ENCODE measurements at regions not wholly inside any gene's neighbourhood (a gene's known extent, or its start where the extent isn't known, plus 50 kb on each side); places are given as distances from the start of the nearest gene placed in this dataset.

DNA sequence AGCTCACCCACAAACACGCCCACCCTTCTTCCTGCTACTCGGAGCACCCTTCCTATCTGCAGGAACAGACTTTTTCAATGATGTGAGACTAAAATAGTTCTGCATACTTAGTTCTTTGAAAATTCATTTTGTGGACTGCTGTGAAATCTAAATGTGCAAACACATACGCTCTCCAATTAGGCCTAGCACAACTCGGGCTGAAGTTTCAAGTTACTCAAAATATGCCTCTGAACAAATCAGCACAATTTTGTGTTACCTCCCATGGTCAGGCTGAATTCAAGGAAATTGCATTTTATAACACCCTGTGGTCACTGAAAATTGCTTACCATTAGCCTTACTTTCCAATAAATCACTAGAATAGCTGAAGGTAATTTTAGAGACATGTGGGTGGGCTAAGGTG lies 323.8 kb upstream of the ADCY2 start:
- no peaks in the 10 kb centered on the region for H3K4me1 Mint-ChIP-seq (ENCODE audit: low read depth)
- H3K27me3 Mint-ChIP-seq (ENCODE audit: low read depth) = no peaks in the 10 kb centered on the region
- DNase-seq (no peak), ATAC-seq (no peak)
- H3K9me3 Mint-ChIP-seq = no peaks in the 10 kb centered on the region
- H3K4me3 Mint-ChIP-seq = no peak overlapping the region
- H3K36me3 Mint-ChIP-seq (ENCODE audit: insufficient read depth) = no peaks in the 10 kb centered on the region

DNA sequence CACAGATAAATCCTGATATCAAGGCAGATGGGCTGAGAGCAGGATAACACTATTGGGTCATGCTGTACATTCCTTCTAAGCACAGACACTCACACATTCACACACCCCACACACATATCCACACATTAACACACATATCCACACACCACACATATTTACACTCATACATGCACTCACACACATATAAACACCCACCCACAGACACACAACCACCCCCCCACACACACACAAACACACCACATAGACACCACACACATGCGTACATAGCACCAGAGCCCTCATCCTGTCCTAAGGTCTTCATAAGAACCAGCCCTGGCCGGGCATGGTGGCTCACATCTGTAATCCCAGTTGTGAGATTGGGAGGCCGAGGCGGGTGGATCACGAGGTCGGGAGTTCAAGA lies 322.3 kb upstream of the ADCY2 start:
- DNase-seq (no peak), ATAC-seq (no peak)
- no peaks in the 10 kb centered on the region for H3K9me3 Mint-ChIP-seq
- H3K36me3 Mint-ChIP-seq (ENCODE audit: insufficient read depth) = no peaks in the 10 kb centered on the region
- no peaks in the 10 kb centered on the region for H3K4me1 Mint-ChIP-seq (ENCODE audit: low read depth)
- H3K4me3 Mint-ChIP-seq = no peak overlapping the region
- H3K27me3 Mint-ChIP-seq (ENCODE audit: low read depth) = no peaks in the 10 kb centered on the region

GRCh38 chr5:7074176-7074575 lies 321.8 kb upstream of the ADCY2 start:
- ATAC-seq (no peak), DNase-seq (no peak)
- no peaks in the 10 kb centered on the region for H3K4me1 Mint-ChIP-seq (ENCODE audit: low read depth)
- H3K9me3 Mint-ChIP-seq = no peaks in the 10 kb centered on the region
- no peak overlapping the region for H3K4me3 Mint-ChIP-seq
- no peaks in the 10 kb centered on the region for H3K27me3 Mint-ChIP-seq (ENCODE audit: low read depth)
- no peaks in the 10 kb centered on the region for H3K36me3 Mint-ChIP-seq (ENCODE audit: insufficient read depth)

DNA sequence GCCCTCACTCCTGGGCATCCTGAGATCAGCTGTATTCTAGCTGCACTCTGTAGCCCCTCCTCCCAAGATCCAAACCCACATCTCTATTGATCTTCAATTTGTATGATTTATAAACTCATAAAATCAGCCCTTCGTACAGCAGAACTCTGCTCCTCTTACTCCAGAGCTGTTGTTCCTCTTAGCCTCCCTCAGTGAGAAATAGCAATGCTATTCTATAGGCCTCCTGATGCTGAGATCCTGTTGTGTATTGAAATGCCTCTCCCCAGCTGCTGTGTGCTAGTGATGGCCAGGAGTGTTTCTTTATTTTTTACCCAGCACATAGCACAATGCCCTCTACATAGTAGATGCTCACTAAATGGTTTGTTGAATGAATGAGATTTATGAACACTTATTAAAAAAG lies 320.5 kb upstream of the ADCY2 start:
- H3K4me1 Mint-ChIP-seq (ENCODE audit: low read depth) = no peaks in the 10 kb centered on the region
- no peaks in the 10 kb centered on the region for H3K9me3 Mint-ChIP-seq
- no peaks in the 10 kb centered on the region for H3K36me3 Mint-ChIP-seq (ENCODE audit: insufficient read depth)
- H3K4me3 Mint-ChIP-seq = no peak overlapping the region
- no peak for ATAC-seq
- DNase-seq = no peak
- H3K27me3 Mint-ChIP-seq (ENCODE audit: low read depth) = no peaks in the 10 kb centered on the region

DNA sequence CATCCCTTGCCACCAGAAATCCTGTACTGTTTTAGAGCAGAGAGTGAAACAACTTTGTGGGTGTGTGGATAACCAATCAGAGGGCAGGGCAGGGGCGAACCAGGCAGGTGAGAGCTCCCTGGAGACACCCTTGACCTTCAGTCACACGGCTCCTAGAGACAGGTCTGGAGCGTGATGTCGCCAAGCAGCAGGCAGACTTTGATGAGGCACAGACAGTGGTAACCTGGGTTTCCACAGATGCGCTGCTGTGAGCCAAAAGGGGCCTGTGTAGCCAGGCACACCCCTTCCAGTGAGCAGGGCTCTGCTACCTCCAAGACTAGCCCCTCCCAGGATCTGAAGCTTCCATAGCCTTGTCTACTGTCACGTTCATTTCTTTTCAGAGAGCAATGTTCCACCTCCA lies 317.8 kb upstream of the ADCY2 start:
- H3K4me3 Mint-ChIP-seq = no peak overlapping the region
- DNase-seq = no peak
- H3K27me3 Mint-ChIP-seq (ENCODE audit: low read depth) = no peaks in the 10 kb centered on the region
- no peaks in the 10 kb centered on the region for H3K9me3 Mint-ChIP-seq
- H3K4me1 Mint-ChIP-seq (ENCODE audit: low read depth) = no peaks in the 10 kb centered on the region
- ATAC-seq = no peak
- H3K36me3 Mint-ChIP-seq (ENCODE audit: insufficient read depth) = no peaks in the 10 kb centered on the region

- ATAC-seq (no peak), DNase-seq (no peak)
- H3K27me3 Mint-ChIP-seq (ENCODE audit: low read depth) = no peaks in the 10 kb centered on the region
- no peaks in the 10 kb centered on the region for H3K4me1 Mint-ChIP-seq (ENCODE audit: low read depth)
- no peaks in the 10 kb centered on the region for H3K9me3 Mint-ChIP-seq
- no peaks in the 10 kb centered on the region for H3K36me3 Mint-ChIP-seq (ENCODE audit: insufficient read depth)
- no peak overlapping the region for H3K4me3 Mint-ChIP-seq
These were observed 317.0 kb upstream of the ADCY2 start for GRCh38 chr5:7078901-7079300.

GRCh38 chr5:7080501-7080900 lies 315.4 kb upstream of the ADCY2 start:
- ATAC-seq (no peak), DNase-seq (no peak)
- Mint-ChIP-seq H3K27me3 (ENCODE audit: low read depth) (no peaks in the 10 kb centered on the region), H3K4me3 (no peak overlapping the region), H3K36me3 (ENCODE audit: insufficient read depth) (no peaks in the 10 kb centered on the region), H3K9me3 (no peaks in the 10 kb centered on the region), H3K4me1 (ENCODE audit: low read depth) (no peaks in the 10 kb centered on the region)

- H3K27me3 Mint-ChIP-seq (ENCODE audit: low read depth) = no peaks in the 10 kb centered on the region
- H3K36me3 Mint-ChIP-seq (ENCODE audit: insufficient read depth) = no peaks in the 10 kb centered on the region
- no peaks in the 10 kb centered on the region for H3K4me1 Mint-ChIP-seq (ENCODE audit: low read depth)
- no peak overlapping the region for H3K4me3 Mint-ChIP-seq
- no peak for ATAC-seq
- H3K9me3 Mint-ChIP-seq = no peaks in the 10 kb centered on the region
- no peak for DNase-seq
These were observed 308.1 kb upstream of the ADCY2 start for GRCh38 chr5:7087719-7088297.

GRCh38 chr5:7088849-7089248 lies 307.1 kb upstream of the ADCY2 start:
- Mint-ChIP-seq H3K9me3 (no peaks in the 10 kb centered on the region), H3K36me3 (ENCODE audit: insufficient read depth) (no peaks in the 10 kb centered on the region), H3K27me3 (ENCODE audit: low read depth) (no peaks in the 10 kb centered on the region), H3K4me3 (no peak overlapping the region), H3K4me1 (ENCODE audit: low read depth) (no peaks in the 10 kb centered on the region)
- DNase-seq (no peak), ATAC-seq (no peak)

- ATAC-seq (no peak), DNase-seq (no peak)
- peaks cover 3% of the 10 kb centered on the region for H3K27me3 Mint-ChIP-seq (ENCODE audit: low read depth)
- H3K4me1 Mint-ChIP-seq (ENCODE audit: low read depth) = no peaks in the 10 kb centered on the region
- H3K36me3 Mint-ChIP-seq (ENCODE audit: insufficient read depth) = no peaks in the 10 kb centered on the region
- no peaks in the 10 kb centered on the region for H3K9me3 Mint-ChIP-seq
- no peak overlapping the region for H3K4me3 Mint-ChIP-seq
These were observed 301.3 kb upstream of the ADCY2 start for GRCh38 chr5:7094626-7095025.

GRCh38 chr5:7096294-7096693 lies 299.6 kb upstream of the ADCY2 start:
- DNase-seq (no peak), ATAC-seq (no peak)
- Mint-ChIP-seq H3K4me3 (no peak overlapping the region), H3K27me3 (ENCODE audit: low read depth) (peaks cover 3% of the 10 kb centered on the region), H3K9me3 (no peaks in the 10 kb centered on the region), H3K4me1 (ENCODE audit: low read depth) (no peaks in the 10 kb centered on the region), H3K36me3 (ENCODE audit: insufficient read depth) (no peaks in the 10 kb centered on the region)

DNA sequence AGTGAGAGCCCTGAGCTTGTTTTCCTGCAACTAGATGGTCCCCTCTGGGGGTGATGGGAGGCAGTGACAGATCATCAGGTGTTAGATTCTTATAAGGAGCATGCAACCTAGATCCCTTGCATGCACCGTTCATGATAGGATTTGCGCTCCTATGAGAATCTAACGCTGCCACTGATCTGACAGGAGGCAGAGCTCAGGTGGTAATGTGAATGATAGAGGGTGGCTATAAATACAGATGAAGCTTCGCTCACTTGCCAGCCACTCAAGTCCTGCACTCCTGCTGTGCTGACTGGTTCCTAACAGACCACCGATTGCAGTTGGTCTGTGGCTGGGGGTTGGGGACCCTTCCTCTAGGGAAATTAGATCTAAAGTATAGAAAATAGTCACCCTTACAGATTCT lies 290.6 kb upstream of the ADCY2 start:
- H3K36me3 Mint-ChIP-seq (ENCODE audit: insufficient read depth) = no peaks in the 10 kb centered on the region
- no peak overlapping the region for H3K4me3 Mint-ChIP-seq
- no peaks in the 10 kb centered on the region for H3K4me1 Mint-ChIP-seq (ENCODE audit: low read depth)
- DNase-seq (no peak), ATAC-seq (no peak)
- no peaks in the 10 kb centered on the region for H3K9me3 Mint-ChIP-seq
- H3K27me3 Mint-ChIP-seq (ENCODE audit: low read depth) = no peaks in the 10 kb centered on the region

DNA sequence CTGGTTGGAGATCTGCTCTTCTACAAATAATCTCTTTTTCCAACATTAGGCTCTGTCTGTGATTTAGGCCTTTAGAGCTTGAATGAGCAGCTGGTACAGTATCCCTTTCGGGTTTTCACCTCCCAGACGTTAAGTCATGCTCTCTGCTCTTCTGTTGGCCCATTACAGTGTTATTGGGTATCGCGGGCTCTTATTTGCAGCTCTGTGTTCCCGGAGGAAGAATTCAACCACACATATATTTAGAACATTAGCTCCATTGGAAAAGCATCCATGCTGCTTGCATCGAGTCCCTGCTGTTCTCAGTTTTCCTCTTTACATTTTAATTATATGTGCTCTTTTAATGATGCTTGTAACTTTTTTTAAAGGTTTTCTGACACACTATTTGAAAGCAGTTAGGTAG lies 278.0 kb upstream of the ADCY2 start:
- peaks cover 11% of the 10 kb centered on the region for H3K9me3 Mint-ChIP-seq
- no peaks in the 10 kb centered on the region for H3K4me1 Mint-ChIP-seq (ENCODE audit: low read depth)
- H3K27me3 Mint-ChIP-seq (ENCODE audit: low read depth) = no peaks in the 10 kb centered on the region
- no peak for ATAC-seq
- no peaks in the 10 kb centered on the region for H3K36me3 Mint-ChIP-seq (ENCODE audit: insufficient read depth)
- no peak for DNase-seq
- no peak overlapping the region for H3K4me3 Mint-ChIP-seq

DNA sequence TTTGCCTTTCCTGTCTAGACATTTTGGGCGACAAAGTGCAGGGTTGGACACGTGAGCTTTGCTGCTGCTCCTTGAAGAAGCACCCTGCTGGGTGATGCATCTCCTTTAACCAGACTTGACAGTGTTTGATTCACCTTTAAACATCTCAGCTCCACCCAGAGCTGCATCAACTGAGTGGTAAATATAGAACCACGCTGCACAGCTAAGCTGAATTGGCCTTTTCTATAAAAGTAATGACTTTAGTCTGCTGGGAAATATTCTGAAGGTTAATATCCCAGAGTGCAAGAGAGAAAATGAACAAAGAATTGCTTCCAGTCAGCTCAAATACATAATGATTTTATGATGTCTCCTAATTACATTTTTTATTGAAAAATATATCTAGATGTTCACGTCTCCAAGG lies 264.3 kb upstream of the ADCY2 start:
- Mint-ChIP-seq H3K4me1 (ENCODE audit: low read depth) (no peaks in the 10 kb centered on the region), H3K36me3 (ENCODE audit: insufficient read depth) (no peaks in the 10 kb centered on the region), H3K4me3 (no peak overlapping the region), H3K27me3 (ENCODE audit: low read depth) (peaks cover 2% of the 10 kb centered on the region), H3K9me3 (peaks cover 18% of the 10 kb centered on the region)
- ATAC-seq (no peak), DNase-seq (no peak)

GRCh38 chr5:7146886-7147285 lies 249.1 kb upstream of the ADCY2 start:
- H3K9me3 Mint-ChIP-seq = no peaks in the 10 kb centered on the region
- ATAC-seq (no peak), DNase-seq (no peak)
- no peaks in the 10 kb centered on the region for H3K27me3 Mint-ChIP-seq (ENCODE audit: low read depth)
- H3K4me3 Mint-ChIP-seq = no peak overlapping the region
- no peaks in the 10 kb centered on the region for H3K4me1 Mint-ChIP-seq (ENCODE audit: low read depth)
- no peaks in the 10 kb centered on the region for H3K36me3 Mint-ChIP-seq (ENCODE audit: insufficient read depth)

DNA sequence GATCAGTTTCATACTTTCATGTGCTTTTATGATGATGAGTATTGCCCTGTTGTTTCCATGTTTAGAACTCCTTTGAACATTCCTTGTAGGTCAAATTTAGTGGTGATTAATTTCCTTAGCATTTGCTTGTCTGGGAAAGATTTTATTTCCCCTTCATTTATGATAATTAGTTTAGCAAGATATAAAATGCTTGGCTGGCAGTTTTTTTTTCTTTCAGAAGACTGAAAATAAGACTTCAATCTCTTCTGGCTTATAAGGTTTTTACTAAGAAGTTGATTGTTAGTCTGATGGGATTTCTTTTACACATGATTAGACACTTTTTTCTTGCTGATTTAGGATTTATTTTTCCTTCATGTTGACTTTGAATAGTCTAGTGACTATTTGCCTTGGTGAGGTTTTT lies 238.9 kb upstream of the ADCY2 start:
- H3K4me3 Mint-ChIP-seq = no peak overlapping the region
- H3K36me3 Mint-ChIP-seq (ENCODE audit: insufficient read depth) = no peaks in the 10 kb centered on the region
- no peak for ATAC-seq
- no peaks in the 10 kb centered on the region for H3K27me3 Mint-ChIP-seq (ENCODE audit: low read depth)
- peaks cover 47% of the 10 kb centered on the region for H3K9me3 Mint-ChIP-seq
- DNase-seq = no peak
- no peaks in the 10 kb centered on the region for H3K4me1 Mint-ChIP-seq (ENCODE audit: low read depth)

Data from activated T-cell treated with anti-CD3 and anti-CD28 coated beads, Interleukin-2, amount 50 U/mL, for 4 hours (primary cell).